Gastrocnemius medialis (tissue), 4 donors: ENCODE measurements at regions not wholly inside any gene's neighbourhood (a gene's known extent, or its start where the extent isn't known, plus 50 kb on each side); places are given as distances from the start of the nearest gene placed in this dataset.

ENCODE experiments used
- ATAC-seq, 2 donors: fragments of 150-250 bp; one replicate each; pipeline ENCODE4 v1.9.1; 2016
- DNase-seq, 2 donors: peaks; one replicate each; pipeline ENCODE4 v3.0.0-alpha.2; 2019
- H3K27ac ChIP-seq, 4 donors: fragments of 200-600 bp; sonication (generic); 1 replicate in 1 of 4; 2 replicates in 3 of 4; pipeline ENCODE4 v1.5.1; 2016 to 2018; ENCODE audit warnings: mild to moderate bottlenecking in 2 of 4, moderate library complexity in 1 of 4
- H3K27me3 ChIP-seq, 3 donors: fragments of 200-600 bp; sonication (generic) in 2 of 3; 1 replicate in 1 of 3; 2 replicates in 2 of 3; pipeline versions ENCODE4 v1.5.1 to v1.6.0; 2016 to 2019; ENCODE audit warnings: mild to moderate bottlenecking in 1 of 3, moderate library complexity in 1 of 3
- H3K36me3 ChIP-seq, 2 donors: fragments of 200-600 bp; sonication (generic) in 1 of 2; one replicate each; pipeline ENCODE4 v1.5.1; 2017 to 2018
- H3K4me1 ChIP-seq, 2 donors: fragments of 200-600 bp; sonication (generic) in 1 of 2; one replicate each; pipeline ENCODE4 v1.5.1; 2016 to 2017; ENCODE audit warnings: mild to moderate bottlenecking in 2 of 2
- H3K4me3 ChIP-seq, 4 donors: fragments of 200-600 bp; sonication (generic) in 3 of 4; 1 replicate in 1 of 4; 2 replicates in 3 of 4; pipeline ENCODE4 v1.5.1; 2016 to 2019; ENCODE audit warnings: mild to moderate bottlenecking in 2 of 4
- H3K9me3 ChIP-seq, 3 donors: fragments of 200-600 bp; sonication (generic) in 2 of 3; 1 replicate in 1 of 3; 2 replicates in 2 of 3; pipeline ENCODE4 v1.5.1; 2016 to 2019
- POLR2A ChIP-seq, 2 donors: fragments of 450-650 bp; IDR thresholded peaks; one replicate each; pipeline ENCODE4 v1.6.1; 2017; ENCODE audit warnings: antibody characterized with exemption in 2 of 2, mild to moderate bottlenecking in 2 of 2, moderate library complexity in 2 of 2
- in situ Hi-C, 4 donors: fragments of 200-750 bp; cut with MboI; loops; one replicate each; pipeline versions ENCODE4 v1.15.0 to v1.8.0; 2017; ENCODE audit warnings: low sequenced_read_pairs in 4 of 4
- intact Hi-C: fragments of 100-400 bp; cut with DNase I; formaldehyde crosslinking; loops from one replicate; pipeline ENCODE4 v1.15.1; 2023; ENCODE audit warnings: low total_unique reads
- TF ChIP-seq, protein P1 (sequence below), 5 experiments: fragments of 450-650 bp in 3 of 5; fragments of 200-600 bp in 2 of 5; sonication (generic) in 2 of 5; IDR thresholded peaks in 4 of 5; conservative IDR thresholded peaks in 1 of 5; 1 replicate in 4 of 5; 2 replicates in 1 of 5; pipeline ENCODE4 v1.5.1; 2016 to 2019; ENCODE audit warnings: antibody characterized with exemption in 5 of 5, mild to moderate bottlenecking in 3 of 5, moderate library complexity in 3 of 5

DNA sequence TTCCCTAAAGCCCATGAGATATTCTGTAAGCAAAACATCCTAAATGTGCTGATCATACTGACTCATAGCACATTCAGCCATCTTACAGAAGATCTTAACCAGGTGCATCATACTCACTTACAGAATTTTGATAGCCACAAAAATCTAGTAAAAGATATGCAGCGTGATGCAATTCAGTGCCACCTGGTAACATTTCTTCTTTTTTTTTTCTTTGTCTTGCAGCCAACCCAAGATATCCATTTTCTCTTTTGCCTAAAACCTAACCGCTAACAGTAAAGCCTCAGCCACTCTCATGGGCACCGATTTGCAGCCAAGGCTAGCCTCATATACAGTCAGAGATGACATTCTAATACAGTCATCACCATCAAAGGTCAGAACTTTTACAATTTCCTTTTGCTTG is 293.3 kb downstream of the HACE1 start:
- H3K36me3 ChIP-seq, result no peaks in the 10 kb centered on the region
- H3K9me3 ChIP-seq, result no peaks in the 10 kb centered on the region
- H3K4me1 ChIP-seq, result no peaks in the 10 kb centered on the region
- H3K27me3 ChIP-seq, result no peaks in the 10 kb centered on the region
- ATAC-seq (no peak), DNase-seq (no peak)
- H3K4me3 ChIP-seq, result no peak overlapping the region
- in situ Hi-C loops, result no loop called here
- no peak overlapping the region for H3K27ac ChIP-seq
- intact Hi-C loops, result no loop called here
- TF ChIP-seq, protein P1, sequence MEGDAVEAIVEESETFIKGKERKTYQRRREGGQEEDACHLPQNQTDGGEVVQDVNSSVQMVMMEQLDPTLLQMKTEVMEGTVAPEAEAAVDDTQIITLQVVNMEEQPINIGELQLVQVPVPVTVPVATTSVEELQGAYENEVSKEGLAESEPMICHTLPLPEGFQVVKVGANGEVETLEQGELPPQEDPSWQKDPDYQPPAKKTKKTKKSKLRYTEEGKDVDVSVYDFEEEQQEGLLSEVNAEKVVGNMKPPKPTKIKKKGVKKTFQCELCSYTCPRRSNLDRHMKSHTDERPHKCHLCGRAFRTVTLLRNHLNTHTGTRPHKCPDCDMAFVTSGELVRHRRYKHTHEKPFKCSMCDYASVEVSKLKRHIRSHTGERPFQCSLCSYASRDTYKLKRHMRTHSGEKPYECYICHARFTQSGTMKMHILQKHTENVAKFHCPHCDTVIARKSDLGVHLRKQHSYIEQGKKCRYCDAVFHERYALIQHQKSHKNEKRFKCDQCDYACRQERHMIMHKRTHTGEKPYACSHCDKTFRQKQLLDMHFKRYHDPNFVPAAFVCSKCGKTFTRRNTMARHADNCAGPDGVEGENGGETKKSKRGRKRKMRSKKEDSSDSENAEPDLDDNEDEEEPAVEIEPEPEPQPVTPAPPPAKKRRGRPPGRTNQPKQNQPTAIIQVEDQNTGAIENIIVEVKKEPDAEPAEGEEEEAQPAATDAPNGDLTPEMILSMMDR (IDR thresholded peaks at IDR 0.05 in 4 of 5, conservative IDR thresholded peaks at IDR 0.05 in 1 of 5), result no peak
- no peak for TF ChIP-seq POLR2A (IDR thresholded peaks at IDR 0.05)

DNA sequence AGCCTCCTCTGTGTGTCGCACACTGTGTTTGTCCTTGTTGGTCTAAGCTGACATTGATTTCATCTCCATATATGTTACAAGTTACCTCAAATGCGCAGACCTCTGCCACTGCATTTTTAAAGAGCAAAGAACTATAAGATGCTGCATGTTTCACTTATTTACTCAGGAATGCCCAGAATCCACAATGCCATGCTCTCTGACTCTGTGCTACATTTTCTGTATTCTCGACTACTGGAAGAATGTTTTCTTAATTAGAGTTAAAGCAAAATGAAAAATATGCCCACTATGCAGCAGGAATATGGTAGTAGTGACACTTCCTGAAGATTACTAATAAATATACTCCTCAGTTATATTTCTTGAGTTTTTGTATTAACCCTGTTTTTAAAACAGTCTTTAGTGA is 296.4 kb downstream of the HACE1 start:
- intact Hi-C loops, result no loop called here
- Histone ChIP-seq H3K27ac (no peak overlapping the region), H3K4me1 (no peaks in the 10 kb centered on the region), H3K9me3 (no peaks in the 10 kb centered on the region), H3K36me3 (no peaks in the 10 kb centered on the region), H3K27me3 (no peaks in the 10 kb centered on the region), H3K4me3 (no peak overlapping the region)
- no peak for TF ChIP-seq POLR2A (IDR thresholded peaks at IDR 0.05)
- TF ChIP-seq, protein P1 (IDR thresholded peaks at IDR 0.05 in 4 of 5, conservative IDR thresholded peaks at IDR 0.05 in 1 of 5), result no peak
- in situ Hi-C loops, result no loop called here
- no peak for DNase-seq
- ATAC-seq, result no peak

DNA sequence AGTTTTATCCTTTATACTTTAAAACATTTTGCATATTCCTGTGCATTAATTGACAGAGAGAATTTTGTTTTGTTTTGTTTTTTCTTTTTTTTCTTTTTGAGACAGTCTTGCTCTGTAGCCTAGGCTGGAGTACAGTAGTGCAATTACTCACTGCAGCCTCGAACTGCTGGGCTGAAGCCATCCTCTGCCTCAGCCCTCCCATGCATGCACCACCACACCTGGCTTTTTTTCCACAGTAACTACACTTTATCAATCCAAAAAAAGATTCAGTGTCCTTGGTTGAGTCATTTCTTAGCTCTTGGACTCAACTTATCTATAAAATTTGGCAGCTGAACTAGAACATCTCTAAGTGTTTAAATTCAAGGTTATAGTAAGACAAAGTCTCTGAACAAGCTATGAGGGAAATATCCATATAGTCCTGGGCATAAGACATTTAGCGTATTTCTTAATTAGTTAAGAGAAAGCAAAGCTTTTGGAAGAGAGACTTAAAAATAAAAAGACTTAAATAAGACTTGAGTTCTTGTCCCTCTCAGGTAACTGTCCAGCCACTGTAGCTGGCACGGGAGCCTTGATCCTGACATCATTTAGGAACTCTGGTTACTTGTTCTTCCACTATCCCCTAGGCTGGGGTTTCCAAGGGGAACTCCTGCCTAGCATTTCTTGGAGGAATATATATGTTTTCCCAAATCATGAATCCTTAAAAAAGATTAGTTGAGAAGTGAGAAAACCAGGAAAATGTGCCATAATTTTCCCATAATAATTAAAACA is 300.1 kb downstream of the HACE1 start:
- no peak for ATAC-seq
- no peak overlapping the region for H3K4me3 ChIP-seq
- H3K27ac ChIP-seq, result no peak overlapping the region
- H3K9me3 ChIP-seq, result no peaks in the 10 kb centered on the region
- DNase-seq, result no peak
- intact Hi-C loops, result no loop called here
- TF ChIP-seq, protein P1 (IDR thresholded peaks at IDR 0.05 in 4 of 5, conservative IDR thresholded peaks at IDR 0.05 in 1 of 5), result no peak
- no peak for TF ChIP-seq POLR2A (IDR thresholded peaks at IDR 0.05)
- no peaks in the 10 kb centered on the region for H3K4me1 ChIP-seq
- H3K27me3 ChIP-seq, result no peaks in the 10 kb centered on the region
- H3K36me3 ChIP-seq, result no peaks in the 10 kb centered on the region
- in situ Hi-C loops, result no loop called here

GRCh38 chr6:104558746-104559145 is 301.0 kb downstream of the HACE1 start:
- ATAC-seq, result no peak

More at GRCh38 chr6:104558746-104559145, 301.0 kb downstream of the HACE1 start:
- Histone ChIP-seq H3K9me3 (no peaks in the 10 kb centered on the region), H3K27ac (no peak overlapping the region), H3K27me3 (no peaks in the 10 kb centered on the region), H3K36me3 (no peaks in the 10 kb centered on the region), H3K4me1 (no peaks in the 10 kb centered on the region), H3K4me3 (no peak overlapping the region)
- TF ChIP-seq, protein P1 (IDR thresholded peaks at IDR 0.05 in 4 of 5, conservative IDR thresholded peaks at IDR 0.05 in 1 of 5), result no peak
- TF ChIP-seq POLR2A (IDR thresholded peaks at IDR 0.05), result no peak
- intact Hi-C loops, result no loop called here
- in situ Hi-C loops, result no loop called here
- no peak for DNase-seq
